Colonic mucosa (tissue), 4 donors: ENCODE measurements at regions not wholly inside any gene's neighbourhood (a gene's known extent, or its start where the extent isn't known, plus 50 kb on each side); places are given as distances from the start of the nearest gene placed in this dataset.
"Not testable (repeated sequence)": the region's sequence is repeated elsewhere in the genome, so short reads cannot be mapped to it uniquely, and the experiment has no call there.

Experiments used
- DNase-seq: peaks from one replicate; pipeline ENCODE4 v3.0.0-alpha.2; 2020
- H3K27ac ChIP-seq: fragments of 200-600 bp; one replicate; pipeline ENCODE4 v1.8.0; 2021
- H3K27me3 ChIP-seq: fragments of 200-600 bp; one replicate; pipeline ENCODE4 v1.8.0; 2021
- H3K36me3 ChIP-seq: fragments of 200-600 bp; one replicate; pipeline ENCODE4 v1.8.0; 2021
- H3K4me1 ChIP-seq: fragments of 200-600 bp; one replicate; pipeline ENCODE4 v1.8.0; 2021; ENCODE audit warnings: mild to moderate bottlenecking
- H3K4me3 ChIP-seq: fragments of 200-600 bp; one replicate; pipeline ENCODE4 v1.8.0; 2021
- H3K9ac ChIP-seq, 2 donors: one replicate each; pipeline ENCODE4 v1.7.0; 2013; ENCODE audit warnings: control low read depth in 2 of 2, low read depth in 2 of 2, low read length in 2 of 2
- H3K9me3 ChIP-seq: fragments of 200-600 bp; one replicate; pipeline ENCODE4 v1.8.0; 2021
- CTCF ChIP-seq: fragments of 200-600 bp; IDR thresholded peaks from one replicate; pipeline ENCODE4 v1.8.0; 2022; ENCODE audit warnings: antibody characterized with exemption, mild to moderate bottlenecking
- intact Hi-C: fragments of 100-400 bp; cut with DNase I; formaldehyde crosslinking; loops from one replicate; pipeline ENCODE4 v1.14.1; 2022
- donor health status: healthy.
- donor health status: DM: no; HTN: no; CAD: no.
- donor health status: DM: no; HTN: no; CAD: no.

- Histone ChIP-seq H3K9ac (no peak overlapping the region), H3K4me1 (no peaks in the 10 kb centered on the region), H3K27me3 (no peaks in the 10 kb centered on the region), H3K9me3 (no peaks in the 10 kb centered on the region), H3K36me3 (no peaks in the 10 kb centered on the region), H3K27ac (no peak overlapping the region), H3K4me3 (no peak overlapping the region)
- no peak for DNase-seq
- TF ChIP-seq CTCF = no peak
- intact Hi-C loops = no loop called here
Measured at GRCh38 chr2:215826838-215827441, 186.4 kb downstream of the MREG start.

DNA sequence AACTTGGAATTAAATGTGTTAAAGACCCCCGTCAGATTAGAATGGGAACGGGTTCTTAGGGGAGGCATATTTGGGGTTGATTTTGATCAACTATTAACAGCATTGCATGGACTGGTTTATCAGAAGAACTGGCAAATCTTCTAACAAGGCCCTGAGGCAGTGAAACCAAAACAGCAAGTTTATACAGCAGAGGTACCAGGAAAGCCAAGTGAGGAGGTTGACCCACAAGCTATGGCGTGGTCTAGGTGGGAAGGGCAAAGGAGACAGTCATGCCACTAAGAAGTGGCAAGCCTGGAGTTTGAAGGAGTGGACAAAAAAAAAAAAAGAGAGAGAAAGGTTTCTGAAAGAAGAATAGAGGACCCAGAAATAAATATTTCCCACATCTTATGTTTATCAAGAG lies 187.0 kb downstream of the MREG start:
- Histone ChIP-seq H3K4me1 (no peaks in the 10 kb centered on the region), H3K9ac (no peak overlapping the region), H3K36me3 (no peaks in the 10 kb centered on the region), H3K4me3 (no peak overlapping the region), H3K9me3 (no peaks in the 10 kb centered on the region), H3K27me3 (no peaks in the 10 kb centered on the region), H3K27ac (no peak overlapping the region)
- intact Hi-C loops = no loop called here
- TF ChIP-seq CTCF = no peak
- DNase-seq = no peak

DNA sequence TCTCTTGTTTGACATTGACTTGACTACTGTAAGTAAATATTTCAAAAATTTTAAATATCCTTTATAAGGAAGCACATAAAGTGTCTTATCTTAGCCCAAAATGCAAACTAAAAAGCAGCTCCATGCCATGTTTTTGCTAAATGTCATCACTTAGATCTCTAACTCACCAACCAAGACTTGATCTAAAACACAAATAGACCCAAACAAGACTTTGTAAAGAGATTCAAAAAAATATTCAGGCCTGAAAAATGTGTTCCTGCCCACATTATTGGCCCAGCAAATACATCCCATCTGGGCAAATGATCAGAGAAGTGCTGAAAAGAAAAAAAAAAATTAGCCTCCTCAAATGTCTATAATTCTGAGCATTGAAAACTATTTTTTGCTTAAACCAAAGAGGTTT lies 187.6 kb downstream of the MREG start:
- H3K9me3 ChIP-seq = no peaks in the 10 kb centered on the region
- intact Hi-C loops = no loop called here
- no peak for DNase-seq
- no peaks in the 10 kb centered on the region for H3K4me1 ChIP-seq
- no peak overlapping the region for H3K9ac ChIP-seq
- TF ChIP-seq CTCF = no peak
- no peaks in the 10 kb centered on the region for H3K36me3 ChIP-seq
- H3K27ac ChIP-seq = no peak overlapping the region
- no peaks in the 10 kb centered on the region for H3K27me3 ChIP-seq
- H3K4me3 ChIP-seq = no peak overlapping the region

DNA sequence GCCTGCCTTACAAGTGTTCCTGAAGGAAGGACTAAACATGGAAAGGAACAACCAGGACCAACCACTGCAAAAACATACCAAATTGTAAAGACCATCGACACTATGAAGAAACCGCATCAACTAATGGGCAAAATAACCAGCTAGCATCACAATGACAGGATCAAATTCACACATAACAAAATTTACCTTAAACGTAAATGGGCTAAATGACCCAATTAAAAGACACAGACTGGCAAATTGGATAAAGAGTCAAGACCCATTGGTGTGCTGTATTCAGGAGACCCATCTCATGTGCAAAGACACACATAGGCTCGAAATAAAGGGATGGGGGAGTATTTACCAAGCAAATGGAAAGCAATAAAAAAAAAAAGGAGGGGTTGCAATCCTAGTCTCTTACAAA lies 192.1 kb downstream of the MREG start:
- intact Hi-C loops, H3K9ac ChIP-seq, DNase-seq: not testable (repeated sequence)

DNA sequence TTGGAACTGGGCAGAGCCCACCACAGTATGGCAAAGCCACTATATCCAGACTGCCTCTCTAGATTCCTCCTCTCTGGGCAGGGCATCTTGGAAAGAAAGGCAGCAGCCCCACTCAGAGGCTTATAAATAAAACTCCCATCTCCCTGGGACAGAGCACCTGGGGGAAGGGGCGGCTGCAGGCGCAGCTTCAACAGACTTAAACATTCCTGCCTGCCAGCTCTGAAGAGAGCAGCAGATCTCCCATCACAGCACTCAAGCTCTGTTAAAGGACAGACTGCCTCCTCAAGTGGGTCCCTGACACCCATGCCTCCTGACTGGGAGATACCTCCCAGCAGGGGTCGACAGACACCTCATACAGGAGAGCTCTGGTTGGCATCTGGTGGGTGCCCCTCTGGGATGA lies 193.6 kb downstream of the MREG start:
- H3K4me1 ChIP-seq, intact Hi-C loops, H3K27me3 ChIP-seq, H3K9ac ChIP-seq, H3K36me3 ChIP-seq, DNase-seq, H3K27ac ChIP-seq, H3K9me3 ChIP-seq, H3K4me3 ChIP-seq: not testable (repeated sequence)

More for the DNA sequence above, 192.1 kb downstream of the MREG start:
- H3K27me3 ChIP-seq, H3K27ac ChIP-seq, H3K4me1 ChIP-seq, H3K9me3 ChIP-seq, H3K4me3 ChIP-seq, H3K36me3 ChIP-seq: not testable (repeated sequence)

GRCh38 chr2:215817046-215817445 lies 196.3 kb downstream of the MREG start:
- no peaks in the 10 kb centered on the region for H3K36me3 ChIP-seq
- H3K4me3 ChIP-seq = no peak overlapping the region
- intact Hi-C loops = no loop called here
- no peaks in the 10 kb centered on the region for H3K27me3 ChIP-seq
- peak overlapping the region; percentile 66 for H3K27ac ChIP-seq
- H3K4me1 ChIP-seq = no peaks in the 10 kb centered on the region
- no peak overlapping the region for H3K9ac ChIP-seq
- H3K9me3 ChIP-seq = no peaks in the 10 kb centered on the region
- DNase-seq = no peak
- no peak for TF ChIP-seq CTCF
